HG02763 (cell line): ENCODE measurements at regions not wholly inside any gene's neighbourhood (a gene's known extent, or its start where the extent isn't known, plus 50 kb on each side); places are given as distances from the start of the nearest gene placed in this dataset.

Source experiments
- ATAC-seq: cut with Tn5 transposase; IDR thresholded peaks from one replicate; pipeline ENCODE4 v1.9.1; 2021; ENCODE audit warnings: mild to moderate bottlenecking, moderate library complexity; ENCODE audit not compliant: unreplicated experiment

DNA sequence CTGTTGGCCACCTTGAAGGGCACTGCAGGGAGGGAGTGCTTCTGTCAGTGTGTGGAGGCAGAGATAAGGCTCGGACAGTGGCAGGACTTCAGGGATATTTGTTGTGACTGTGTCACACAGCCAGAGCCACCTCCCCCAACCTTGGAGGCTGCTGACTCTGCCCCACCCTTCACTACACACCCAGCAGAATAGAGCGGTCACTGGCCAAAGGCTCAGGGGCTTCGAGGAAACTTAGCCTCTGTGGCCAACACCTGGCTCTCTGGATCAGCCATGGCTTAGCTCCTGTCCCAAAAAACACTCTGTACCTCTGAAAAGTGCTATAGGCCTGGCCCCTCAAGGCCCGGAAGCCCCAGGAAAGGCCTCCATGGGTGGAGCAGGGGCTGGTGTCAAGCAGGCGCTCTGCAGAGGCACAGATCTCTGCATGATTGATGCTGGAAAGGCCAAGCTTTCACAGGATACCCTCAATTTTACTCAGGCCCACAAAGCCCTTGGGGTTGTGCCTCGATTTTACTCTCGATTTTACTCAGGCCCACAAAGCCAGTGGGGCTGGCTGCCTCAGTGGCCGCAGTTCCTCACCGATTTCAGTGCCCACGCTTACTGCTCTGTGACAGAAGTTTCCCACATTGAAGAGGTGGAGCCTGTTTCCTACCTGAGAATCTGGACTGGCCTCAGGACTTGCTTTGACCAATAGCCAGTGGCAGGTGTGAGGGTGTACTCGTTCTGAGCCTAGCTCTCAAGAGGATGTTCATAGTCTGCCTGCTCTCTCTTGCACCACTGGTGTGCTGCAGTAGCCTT is 113.2 kb upstream of the GPR26 start:
- no peak for ATAC-seq

- no peak for ATAC-seq
These were observed 112.2 kb upstream of the GPR26 start for GRCh38 chr10:123553810-123554430.

- ATAC-seq = no peak
These were observed 111.5 kb upstream of the GPR26 start for GRCh38 chr10:123554656-123555055.

GRCh38 chr10:123555616-123556015 is 110.5 kb upstream of the GPR26 start:
- ATAC-seq = no peak

- ATAC-seq = no peak
These were observed 110.1 kb upstream of the GPR26 start for GRCh38 chr10:123556049-123556448.

- no peak for ATAC-seq
These were observed 109.4 kb upstream of the GPR26 start for GRCh38 chr10:123556736-123557135.

GRCh38 chr10:123557366-123558108 is 108.6 kb upstream of the GPR26 start:
- no peak for ATAC-seq

- no peak for ATAC-seq
These were observed 107.5 kb upstream of the GPR26 start for GRCh38 chr10:123558651-123559050.

DNA sequence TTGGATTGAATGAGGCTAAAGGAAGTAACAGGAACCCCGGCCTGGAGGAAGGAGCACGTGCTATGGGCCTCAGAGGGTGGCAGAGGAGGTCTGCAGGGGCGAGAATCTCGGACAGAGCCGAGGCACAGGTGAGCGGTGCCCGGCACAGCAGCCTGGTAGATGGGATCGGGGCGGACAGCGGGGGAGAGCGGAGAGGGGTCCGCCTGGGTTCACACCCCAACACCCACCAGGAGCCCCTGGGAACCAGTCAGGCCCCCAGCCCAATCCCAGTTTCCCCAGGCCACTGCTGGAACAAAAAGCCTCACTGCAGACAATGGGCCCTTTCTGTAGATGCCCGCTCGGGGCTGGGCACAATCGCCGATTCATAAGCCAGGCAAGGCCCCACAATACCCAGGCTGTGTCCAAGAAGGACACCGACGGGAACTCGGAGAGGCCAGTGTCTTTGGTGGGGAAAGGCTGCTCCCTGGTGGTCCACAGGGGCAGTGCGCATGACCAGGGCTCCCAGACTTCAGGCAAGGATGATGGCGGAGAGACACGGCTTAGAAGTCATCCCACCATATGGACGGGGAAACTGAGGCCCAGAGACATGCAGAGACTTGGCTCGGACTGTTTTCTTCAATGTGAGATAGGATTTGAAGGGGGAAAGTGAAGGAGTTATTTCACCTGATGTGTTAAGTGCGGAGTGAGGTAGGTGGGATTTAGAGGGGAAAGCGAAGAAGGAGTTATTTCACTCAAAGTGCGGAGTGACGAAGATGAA is 106.9 kb upstream of the GPR26 start:
- ATAC-seq = no peak

GRCh38 chr10:123559823-123560092 is 106.4 kb upstream of the GPR26 start:
- ATAC-seq = no peak

- no peak for ATAC-seq
These were observed 105.6 kb upstream of the GPR26 start for GRCh38 chr10:123560301-123561140.

GRCh38 chr10:123561141-123561440 is 105.1 kb upstream of the GPR26 start:
- ATAC-seq = no peak

GRCh38 chr10:123562387-123562786 is 103.8 kb upstream of the GPR26 start:
- ATAC-seq = no peak

GRCh38 chr10:123562811-123563580 is 103.2 kb upstream of the GPR26 start:
- no peak for ATAC-seq

DNA sequence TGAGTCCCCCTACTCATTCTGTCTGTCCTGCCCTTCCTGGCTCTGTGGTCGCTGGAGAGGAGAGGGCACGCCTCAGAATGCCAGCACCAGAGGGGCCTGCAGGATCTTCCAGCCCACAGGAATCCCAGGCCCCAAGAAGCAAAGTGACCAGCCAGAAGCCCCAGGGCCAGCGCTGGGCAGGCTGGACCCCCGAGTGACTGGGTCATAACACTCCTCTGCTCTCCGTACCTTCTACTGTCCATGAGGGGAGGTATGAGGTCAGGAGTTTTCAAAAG is 102.6 kb upstream of the GPR26 start:
- ATAC-seq = no peak

GRCh38 chr10:123563994-123564393 is 102.2 kb upstream of the GPR26 start:
- no peak for ATAC-seq

- ATAC-seq = no peak
These were observed 101.5 kb upstream of the GPR26 start for GRCh38 chr10:123564631-123565030.

DNA sequence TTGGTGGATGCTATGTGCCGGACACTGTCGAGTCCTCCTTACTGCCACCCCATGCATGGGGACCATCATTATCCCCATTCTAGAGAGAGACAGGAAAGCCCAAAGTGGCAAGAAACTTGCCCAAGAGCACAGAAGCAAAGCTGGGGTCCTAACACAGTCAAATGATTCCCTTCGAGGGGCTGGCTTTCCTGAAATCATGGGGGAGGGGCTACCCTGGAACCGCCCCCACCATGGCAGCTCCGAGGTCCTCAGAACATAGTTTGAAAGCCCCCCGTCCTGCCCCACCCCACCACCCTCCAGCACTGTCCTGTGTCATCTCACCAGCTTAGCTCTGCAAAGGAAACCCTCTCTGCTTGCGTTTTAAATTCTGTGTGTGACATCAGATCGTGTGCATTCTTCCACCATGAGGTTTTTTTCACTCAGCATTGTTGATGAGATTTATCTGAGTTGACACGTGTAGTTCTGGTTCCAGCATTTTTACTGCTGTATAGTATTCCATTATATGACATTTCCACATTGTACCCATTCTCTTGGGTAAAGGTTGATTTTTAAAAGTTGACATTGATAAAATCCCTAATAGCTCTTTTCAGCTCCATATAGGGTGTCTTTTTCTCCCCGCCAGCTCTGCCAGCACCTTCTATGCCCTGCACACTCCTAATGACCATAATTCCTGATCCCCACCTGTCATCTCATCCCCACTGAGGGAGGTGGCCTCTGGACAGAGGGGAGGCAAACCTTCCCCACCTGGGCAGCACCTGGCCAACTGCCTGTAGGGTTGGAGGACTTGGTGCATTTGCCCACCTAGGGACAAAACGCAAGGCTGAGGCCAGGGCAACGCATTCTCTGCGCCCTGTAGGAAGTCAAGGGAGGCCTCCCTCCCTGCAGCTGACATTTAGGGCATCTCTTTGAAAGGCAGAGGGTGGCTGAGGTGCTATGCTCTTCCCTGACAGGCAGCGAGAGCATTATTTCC is 100.2 kb upstream of the GPR26 start:
- ATAC-seq = no peak
